ENCODE measurements at regions not wholly inside any gene's neighbourhood (a gene's known extent, or its start where the extent isn't known, plus 50 kb on each side); places are given as distances from the start of the nearest gene placed in this dataset.

DNA sequence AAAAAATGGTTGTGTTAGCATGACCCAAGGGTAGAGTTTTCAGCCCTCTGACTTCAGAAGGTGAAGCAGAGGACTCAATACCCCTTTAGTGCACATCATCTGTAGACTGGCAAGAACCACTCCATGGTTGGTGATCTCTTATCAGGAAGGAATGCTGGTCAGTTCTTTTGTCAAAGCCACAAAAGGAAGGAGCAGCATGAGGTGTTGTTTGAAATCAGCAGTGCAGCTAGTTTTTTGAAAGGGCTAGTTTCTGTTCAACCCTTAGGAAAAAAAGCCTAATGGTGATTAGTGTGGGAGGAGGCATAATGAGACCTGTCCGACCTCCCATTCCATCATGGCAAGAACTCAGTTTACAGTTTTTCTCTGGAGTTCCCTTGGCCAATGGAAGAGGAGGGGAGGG, 362.0 kb upstream of the CT83 start:
- Histone ChIP-seq H3K9ac (no peak overlapping the region), H3K27me3 (peaks cover 30 to 98% (median 82%) of the 10 kb centered on the region in 11 experiments), H3K36me3 (no peaks in the 10 kb centered on the region), H3K4me2 (no peak overlapping the region), H3K9me3 (replicated peaks in 1 of 11) (peaks cover 0 to 10% (median 5%) of the 10 kb centered on the region in 11 experiments; a peak in 9 of 22 replicates), H4K20me1 (no peaks in the 10 kb centered on the region; a peak in 1 of 22 replicates), H3K4me3 (no peak overlapping the region), H3K27ac (no peak overlapping the region), H3K4me1 (no peaks in the 10 kb centered on the region)
- TF ChIP-seq Cebpa-rat (IDR thresholded peaks at IDR 0.05), result no peak

DNA sequence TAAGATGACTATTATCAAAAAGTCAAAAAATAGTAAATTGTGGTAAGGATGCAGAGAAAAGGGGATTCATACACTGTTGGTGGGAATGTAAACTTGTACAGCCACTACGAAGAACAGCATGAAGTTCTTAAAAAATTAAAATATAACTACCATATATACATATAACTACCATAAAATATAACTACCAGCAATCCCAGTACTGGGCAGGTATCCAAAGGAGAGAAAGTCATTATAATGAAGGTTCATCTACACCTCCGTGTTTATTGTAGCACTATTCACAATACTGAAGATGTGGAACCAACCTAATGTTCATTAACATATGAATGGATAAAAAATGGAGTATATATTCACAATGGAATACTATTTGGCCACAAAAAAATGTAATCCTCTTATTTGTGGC, 360.9 kb upstream of the CT83 start:
- Histone ChIP-seq H3K27me3 (peaks cover 30 to 98% (median 78%) of the 10 kb centered on the region in 11 experiments; a peak in 21 of 22 replicates), H3K36me3 (no peaks in the 10 kb centered on the region), H3K9me3 (replicated peaks in 1 of 11) (peaks cover 0 to 15% (median 6%) of the 10 kb centered on the region in 11 experiments; a peak in 10 of 22 replicates), H3K9ac (no peak overlapping the region), H3K27ac (no peak overlapping the region), H3K4me1 (no peaks in the 10 kb centered on the region), H4K20me1 (no peaks in the 10 kb centered on the region; a peak in 1 of 22 replicates), H3K4me2 (no peak overlapping the region), H3K4me3 (no peak overlapping the region)
- no peak for TF ChIP-seq Cebpa-rat (IDR thresholded peaks at IDR 0.05)

DNA sequence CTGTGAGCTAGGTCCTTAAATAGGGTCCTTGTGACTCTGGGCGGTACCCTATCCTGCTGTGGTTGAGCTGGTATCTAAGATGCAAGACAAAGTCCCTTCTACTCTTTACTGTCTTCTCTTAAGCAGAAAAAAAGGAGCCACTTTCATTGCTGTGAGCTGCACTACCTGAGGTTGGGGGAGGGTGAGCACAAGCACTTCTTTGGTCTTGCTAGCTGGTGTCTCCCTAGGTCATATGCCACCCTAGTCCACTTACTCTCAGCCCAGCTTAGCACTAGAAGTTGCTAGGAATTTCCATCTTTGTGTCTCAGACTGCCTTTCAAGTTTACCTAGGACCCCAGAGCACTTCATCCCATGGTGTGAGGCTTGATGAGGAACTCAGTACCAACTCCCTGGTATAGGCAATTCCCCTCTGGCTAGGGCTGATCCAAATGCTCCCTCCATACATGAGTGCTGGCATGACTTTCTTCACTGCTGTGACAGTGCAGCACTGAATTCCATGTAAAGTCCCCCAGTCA, 343.6 kb upstream of the CT83 start:
- Histone ChIP-seq H4K20me1 (no peaks in the 10 kb centered on the region), H3K27me3 (peaks cover 0 to 50% (median 38%) of the 10 kb centered on the region in 11 experiments; a peak in 16 of 22 replicates), H3K4me3 (no peak overlapping the region), H3K9ac (no peak overlapping the region), H3K4me1 (0 out of 20 replicates have a peak, but pooled peaks cover 0 to 4% (median 0%) of the 10 kb centered on the region in 10 experiments), H3K27ac (no peak overlapping the region), H3K36me3 (no peaks in the 10 kb centered on the region), H3K4me2 (no peak overlapping the region), H3K9me3 (replicated peaks in 1 of 11) (no peaks in the 10 kb centered on the region)
- no peak for TF ChIP-seq Cebpa-rat (IDR thresholded peaks at IDR 0.05)

DNA sequence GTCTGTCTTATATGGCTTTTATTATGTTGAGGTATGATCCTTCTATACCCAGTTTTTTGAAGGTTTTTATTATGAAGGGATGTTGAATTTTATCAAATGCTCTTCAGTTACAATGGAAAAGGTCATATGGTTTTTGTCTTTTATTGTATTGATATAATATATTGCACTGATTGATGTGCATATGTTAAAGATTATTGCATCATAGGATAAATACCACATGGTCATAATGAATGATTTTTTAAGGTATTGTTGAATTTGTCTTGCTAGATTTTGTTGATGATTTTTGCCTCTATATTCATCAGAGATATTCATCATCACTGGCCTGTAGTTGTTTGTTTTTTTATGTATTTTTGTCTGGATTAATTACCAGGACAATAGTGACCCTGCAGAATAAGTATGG, 339.2 kb upstream of the CT83 start:
- Histone ChIP-seq H3K9ac (no peak overlapping the region), H3K27me3 (peaks cover 0 to 20% (median 16%) of the 10 kb centered on the region in 11 experiments; a peak in 15 of 22 replicates), H3K36me3 (no peaks in the 10 kb centered on the region), H3K9me3 (replicated peaks in 1 of 11) (no peaks in the 10 kb centered on the region), H4K20me1 (no peaks in the 10 kb centered on the region), H3K4me2 (no peak overlapping the region), H3K27ac (no peak overlapping the region), H3K4me3 (no peak overlapping the region), H3K4me1 (no peaks in the 10 kb centered on the region)
- TF ChIP-seq Cebpa-rat (IDR thresholded peaks at IDR 0.05), result no peak

DNA sequence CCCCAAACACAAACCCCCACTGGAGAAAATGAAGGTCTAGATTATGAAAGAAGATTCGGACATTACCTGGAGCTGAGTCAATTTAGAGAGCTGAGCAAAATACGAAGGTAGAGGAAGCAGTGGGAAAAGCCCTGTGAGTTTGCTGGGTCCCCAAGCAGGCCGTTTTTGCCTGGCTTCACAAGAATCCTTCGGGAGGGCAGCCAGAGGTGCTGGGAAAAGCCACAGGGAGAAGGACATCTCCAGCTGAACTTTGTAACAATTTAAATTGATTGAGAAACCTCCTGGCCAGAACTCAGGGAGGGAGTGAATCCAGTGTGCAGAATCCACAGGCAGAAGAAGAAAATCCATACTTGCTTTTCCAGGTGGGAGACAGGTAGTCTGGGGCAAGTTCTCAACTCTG, 319.1 kb upstream of the CT83 start:
- H3K9me3 ChIP-seq (replicated peaks in 1 of 11), result peaks cover 0 to 13% (median 3%) of the 10 kb centered on the region in 11 experiments; a peak in 6 of 22 replicates
- H3K4me1 ChIP-seq, result no peaks in the 10 kb centered on the region
- H3K9ac ChIP-seq, result no peak overlapping the region
- H3K36me3 ChIP-seq, result no peaks in the 10 kb centered on the region
- no peaks in the 10 kb centered on the region for H4K20me1 ChIP-seq
- H3K27ac ChIP-seq, result no peak overlapping the region
- no peak overlapping the region for H3K4me3 ChIP-seq
- H3K27me3 ChIP-seq, result peaks cover 3 to 70% (median 42%) of the 10 kb centered on the region in 11 experiments; a peak in 19 of 22 replicates
- H3K4me2 ChIP-seq, result no peak overlapping the region
- no peak for TF ChIP-seq Cebpa-rat (IDR thresholded peaks at IDR 0.05)

DNA sequence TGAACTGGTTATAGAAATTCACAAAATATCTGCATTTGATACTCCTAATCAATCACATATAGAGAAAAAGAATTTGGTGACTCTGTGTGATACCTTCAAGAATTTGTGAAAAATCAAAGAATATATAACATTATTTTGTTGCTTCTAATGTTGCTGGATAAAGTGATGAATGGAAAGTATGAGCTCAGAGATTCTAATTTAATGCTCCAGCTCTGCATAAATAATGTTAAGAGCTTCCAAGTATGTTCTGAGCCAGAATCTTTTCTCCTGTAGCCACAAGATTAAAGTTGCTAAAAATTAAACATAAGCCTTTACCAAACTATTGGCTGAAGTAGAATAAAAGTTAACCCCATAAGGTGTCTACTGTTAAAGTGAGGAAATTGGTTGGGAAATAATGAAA, 294.7 kb upstream of the CT83 start:
- Histone ChIP-seq H3K36me3 (no peaks in the 10 kb centered on the region), H3K4me1 (no peaks in the 10 kb centered on the region), H3K27ac (no peak overlapping the region), H4K20me1 (no peaks in the 10 kb centered on the region), H3K9ac (no peak overlapping the region), H3K4me2 (no peak overlapping the region), H3K4me3 (no peak overlapping the region), H3K9me3 (replicated peaks in 1 of 11) (0 out of 22 replicates have a peak, but pooled peaks cover 0 to 3% (median 0%) of the 10 kb centered on the region in 11 experiments), H3K27me3 (peaks cover 22 to 85% (median 55%) of the 10 kb centered on the region in 11 experiments; a peak in 21 of 22 replicates)
- no peak for TF ChIP-seq Cebpa-rat (IDR thresholded peaks at IDR 0.05)

DNA sequence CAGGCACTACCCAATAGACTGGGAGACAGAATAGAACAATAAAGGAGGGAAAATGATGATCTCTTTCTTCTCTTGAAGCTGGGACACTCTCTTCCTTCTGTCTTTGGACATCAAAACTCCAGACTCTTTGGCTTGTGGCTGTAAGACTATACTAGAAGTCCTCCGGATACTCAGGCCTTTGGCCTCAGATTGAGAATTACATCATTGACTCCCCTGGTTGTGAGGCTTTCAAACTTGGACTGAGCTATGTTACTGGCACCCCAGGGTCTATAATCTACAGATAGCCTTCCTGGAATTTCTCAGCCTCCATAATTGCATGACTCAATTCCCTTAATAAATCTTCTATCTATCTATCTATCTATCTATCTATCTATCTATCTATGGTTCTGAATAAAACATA, 294.2 kb upstream of the CT83 start:
- no peak for TF ChIP-seq Cebpa-rat (IDR thresholded peaks at IDR 0.05)
- no peaks in the 10 kb centered on the region for H3K36me3 ChIP-seq
- no peaks in the 10 kb centered on the region for H4K20me1 ChIP-seq
- H3K9me3 ChIP-seq (replicated peaks in 1 of 11), result 0 out of 22 replicates have a peak, but pooled peaks cover 0 to 3% (median 0%) of the 10 kb centered on the region in 11 experiments
- H3K27ac ChIP-seq, result no peak overlapping the region
- no peak overlapping the region for H3K9ac ChIP-seq
- no peak overlapping the region for H3K4me3 ChIP-seq
- no peaks in the 10 kb centered on the region for H3K4me1 ChIP-seq
- H3K4me2 ChIP-seq, result no peak overlapping the region
- peaks cover 23 to 85% (median 53%) of the 10 kb centered on the region in 11 experiments; a peak in 21 of 22 replicates for H3K27me3 ChIP-seq

DNA sequence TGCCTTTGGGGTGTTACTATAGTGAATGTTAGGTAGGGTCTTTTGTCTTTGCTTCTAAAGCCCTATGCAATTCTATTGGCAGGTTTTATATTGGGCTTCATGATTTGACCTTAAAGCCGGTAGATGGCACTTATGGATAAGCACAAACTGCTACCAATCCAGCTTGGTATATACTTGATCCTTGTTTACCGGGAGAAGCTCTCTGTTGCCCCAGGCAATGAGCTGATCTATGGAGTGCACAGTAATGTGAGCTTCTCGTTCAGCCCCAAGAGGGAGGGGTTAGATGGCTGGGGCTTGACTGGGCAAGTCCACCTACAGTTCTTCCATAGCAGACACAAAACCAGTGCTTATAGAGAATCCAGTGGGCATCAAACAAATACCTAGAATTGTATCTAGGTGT, 287.2 kb upstream of the CT83 start:
- Histone ChIP-seq H3K4me1 (no peaks in the 10 kb centered on the region), H3K4me2 (no peak overlapping the region), H3K4me3 (no peak overlapping the region), H3K27me3 (peaks cover 0 to 49% (median 21%) of the 10 kb centered on the region in 11 experiments; a peak in 17 of 22 replicates), H4K20me1 (no peaks in the 10 kb centered on the region), H3K9me3 (replicated peaks in 1 of 11) (no peaks in the 10 kb centered on the region), H3K27ac (no peak overlapping the region), H3K36me3 (no peaks in the 10 kb centered on the region), H3K9ac (no peak overlapping the region)
- no peak for TF ChIP-seq Cebpa-rat (IDR thresholded peaks at IDR 0.05)

DNA sequence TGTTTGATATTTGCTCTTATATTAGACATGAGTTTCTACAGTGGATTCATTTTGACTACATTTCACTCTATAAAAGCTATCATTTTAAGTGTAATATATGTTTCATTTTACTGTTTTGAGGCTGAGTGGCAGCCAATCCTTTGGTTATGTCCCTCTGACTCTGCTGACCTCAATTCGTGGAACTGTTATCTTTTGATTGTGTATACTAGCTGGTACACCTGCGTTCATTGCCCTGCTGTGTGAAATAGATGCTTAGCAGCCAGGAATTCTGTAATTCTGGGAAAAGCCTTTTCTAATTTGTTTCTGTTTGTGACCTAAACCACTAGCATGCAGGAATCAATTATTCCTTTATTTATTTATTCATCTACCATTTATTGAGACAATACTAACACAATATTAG, 269.4 kb upstream of the CT83 start:
- no peak overlapping the region for H3K9ac ChIP-seq
- no peaks in the 10 kb centered on the region for H3K36me3 ChIP-seq

DNA sequence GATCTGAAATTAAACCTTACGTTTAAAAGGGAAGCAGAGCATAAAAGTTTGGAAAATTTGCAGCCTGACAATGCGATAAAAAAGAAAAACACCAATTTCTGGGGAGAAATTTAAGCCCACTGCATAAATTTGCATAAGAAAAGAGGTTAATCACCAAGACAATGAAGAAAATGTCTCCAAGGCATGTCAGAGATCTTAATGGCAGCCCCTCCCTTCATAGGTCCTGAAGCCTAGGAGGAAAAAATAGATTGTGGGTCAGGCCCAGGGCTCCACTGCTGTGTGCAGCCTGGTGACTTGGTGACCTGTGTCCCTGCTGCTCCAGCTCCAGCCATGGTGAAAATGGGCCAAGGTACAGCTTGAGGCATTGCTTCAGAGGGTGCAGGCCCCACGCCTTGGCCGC, 264.0 kb upstream of the CT83 start:
- Histone ChIP-seq H3K36me3 (no peaks in the 10 kb centered on the region), H3K4me2 (no peak overlapping the region), H3K27ac (no peak overlapping the region), H4K20me1 (no peaks in the 10 kb centered on the region), H3K4me1 (no peaks in the 10 kb centered on the region), H3K9ac (no peak overlapping the region), H3K9me3 (replicated peaks in 1 of 11) (peaks cover 0 to 14% (median 5%) of the 10 kb centered on the region in 11 experiments; a peak in 9 of 22 replicates), H3K27me3 (peaks cover 0 to 55% (median 26%) of the 10 kb centered on the region in 11 experiments; a peak in 17 of 22 replicates), H3K4me3 (no peak overlapping the region)
- no peak for TF ChIP-seq Cebpa-rat (IDR thresholded peaks at IDR 0.05)

More for the DNA sequence above, 269.4 kb upstream of the CT83 start:
- Histone ChIP-seq H3K4me2 (no peak overlapping the region), H4K20me1 (no peaks in the 10 kb centered on the region), H3K27me3 (peaks cover 0 to 38% (median 17%) of the 10 kb centered on the region in 11 experiments; a peak in 16 of 22 replicates), H3K27ac (no peak overlapping the region), H3K9me3 (replicated peaks in 1 of 11) (peaks cover 0 to 6% (median 0%) of the 10 kb centered on the region in 11 experiments; a peak in 3 of 22 replicates), H3K4me1 (no peaks in the 10 kb centered on the region), H3K4me3 (no peak overlapping the region)
- TF ChIP-seq Cebpa-rat (IDR thresholded peaks at IDR 0.05), result no peak
